Transverse colon (tissue), 4 donors: ENCODE measurements at regions not wholly inside any gene's neighbourhood (a gene's known extent, or its start where the extent isn't known, plus 50 kb on each side); places are given as distances from the start of the nearest gene placed in this dataset.

ENCODE experiments used
- DNase-seq: peaks from one replicate; pipeline ENCODE4 v3.0.0-alpha.2; 2019
- H3K27ac ChIP-seq, 4 donors: fragments of 200-600 bp; sonication (generic); 2 replicates each; pipeline ENCODE4 v1.5.1; 2016 to 2018; ENCODE audit warnings: inconsistent platforms in 4 of 4
- H3K27me3 ChIP-seq: fragments of 200-600 bp; sonication (generic); 2 replicates; pipeline ENCODE4 v1.5.1; 2017; ENCODE audit warnings: inconsistent platforms
- H3K36me3 ChIP-seq, 4 donors: fragments of 200-600 bp; sonication (generic); 2 replicates each; pipeline ENCODE4 v1.5.1; 2017 to 2019; ENCODE audit warnings: inconsistent platforms in 4 of 4
- H3K4me1 ChIP-seq, 4 donors: fragments of 200-600 bp; sonication (generic); 2 replicates each; pipeline ENCODE4 v1.5.1; 2017 to 2020; ENCODE audit warnings: inconsistent platforms in 4 of 4
- H3K4me3 ChIP-seq, 4 donors: fragments of 200-600 bp; sonication (generic); 1 replicate in 1 of 4; 2 replicates in 3 of 4; pipeline versions ENCODE4 v1.5.1 to v1.6.1; 2017 to 2019; ENCODE audit warnings: inconsistent platforms in 4 of 4
- H3K9me3 ChIP-seq, 2 donors: fragments of 200-600 bp; sonication (generic); 2 replicates each; pipeline ENCODE4 v1.5.1; 2017 to 2019; ENCODE audit warnings: inconsistent platforms in 2 of 2
- CTCF ChIP-seq, 5 experiments: fragments of 200-600 bp in 3 of 5; fragments of 450-650 bp in 2 of 5; sonication (generic) in 3 of 5; IDR thresholded peaks; 1 replicate in 2 of 5; 2 replicates in 3 of 5; pipeline ENCODE4 v1.5.1; 2016 to 2017; ENCODE audit warnings: antibody characterized with exemption in 5 of 5, inconsistent platforms in 3 of 5, mild to moderate bottlenecking in 2 of 5, moderate library complexity in 1 of 5
- EP300 ChIP-seq: sonication (generic); formaldehyde crosslinking; IDR thresholded peaks from one replicate; pipeline ENCODE4 v1.6.1; 2017; ENCODE audit warnings: antibody characterized with exemption, low read depth
- POLR2A ChIP-seq: fragments of 450-650 bp; IDR thresholded peaks from one replicate; pipeline ENCODE4 v1.6.1; 2016; ENCODE audit warnings: antibody characterized with exemption, mild to moderate bottlenecking, moderate library complexity
- POLR2AphosphoS5 ChIP-seq, 3 donors: sonication (generic); formaldehyde crosslinking; IDR thresholded peaks; one replicate each; pipeline ENCODE4 v1.6.1; 2016; ENCODE audit warnings: antibody characterized with exemption in 3 of 3
- WGBS, 2 donors: methylation state at CpG; one replicate each; pipeline ENCODE4 v1.1.5; 2018; ENCODE audit warnings: low coverage in 1 of 2; 5-methylcytosine and 5-hydroxymethylcytosine counted together
- in situ Hi-C, 4 donors: fragments of 200-750 bp; cut with MboI; loops; one replicate each; pipeline versions ENCODE4 v1.15.0 to v1.15.1; 2017; ENCODE audit warnings: low sequenced_read_pairs in 3 of 4, low pct_ligation_motif_present in 1 of 4, low pct_unique_long_range_greater_than_20kb in 1 of 4
- intact Hi-C: fragments of 100-400 bp; cut with DNase I; formaldehyde crosslinking; loops from one replicate; pipeline ENCODE4 v1.15.1; 2023; ENCODE audit warnings: low total_unique reads

GRCh38 chr3:6220447-6220846 lies 640.5 kb upstream of the GRM7 start:
- Histone ChIP-seq H3K36me3 (no peaks in the 10 kb centered on the region), H3K4me3 (no peak overlapping the region), H3K4me1 (no peaks in the 10 kb centered on the region), H3K9me3 (no peaks in the 10 kb centered on the region), H3K27me3 (no peaks in the 10 kb centered on the region), H3K27ac (no peak overlapping the region)
- in situ Hi-C loops: loop anchor here in 1 of 4 donors (25.0 kb wide), 1 partner anchor 592 kb away; no protein-coding TSS in a partner anchor
- 80 to 85% methylated on average over 1 to 2 of the region's 2 CpGs for WGBS, 2 donors
- no peak for DNase-seq
- intact Hi-C loops: no loop called here
- TF ChIP-seq EP300: no peak
- TF ChIP-seq CTCF (IDR thresholded peaks at IDR 0.05): no peak

GRCh38 chr3:6222069-6222468 lies 638.8 kb upstream of the GRM7 start:
- Histone ChIP-seq H3K27me3 (no peaks in the 10 kb centered on the region), H3K36me3 (no peaks in the 10 kb centered on the region), H3K9me3 (no peaks in the 10 kb centered on the region), H3K4me3 (no peak overlapping the region), H3K27ac (no peak overlapping the region), H3K4me1 (no peaks in the 10 kb centered on the region)
- 84 to 89% methylated on average over 1 of the region's 1 CpG for WGBS, 2 donors
- TF ChIP-seq CTCF (IDR thresholded peaks at IDR 0.05) (no peak), EP300 (no peak), POLR2AphosphoS5 (IDR thresholded peaks at IDR 0.05) (no peak), POLR2A (no peak)
- in situ Hi-C loops (loop anchor here in 1 of 4 donors (25.0 kb wide), 1 partner anchor 590 kb away; no protein-coding TSS in a partner anchor), intact Hi-C loops (no loop called here)
- DNase-seq: no peak

GRCh38 chr3:6223572-6223971 lies 637.3 kb upstream of the GRM7 start:
- H3K27me3 ChIP-seq: no peaks in the 10 kb centered on the region
- TF ChIP-seq CTCF (IDR thresholded peaks at IDR 0.05) (no peak), EP300 (no peak), POLR2A (no peak), POLR2AphosphoS5 (IDR thresholded peaks at IDR 0.05) (no peak)
- no peak overlapping the region for H3K27ac ChIP-seq
- intact Hi-C loops: no loop called here
- no peaks in the 10 kb centered on the region for H3K9me3 ChIP-seq
- no peaks in the 10 kb centered on the region for H3K36me3 ChIP-seq
- H3K4me3 ChIP-seq: no peak overlapping the region
- whole genome bisulfite sequencing, 2 donors: 70 to 72% methylated on average over 3 of the region's 3 CpGs
- DNase-seq: no peak
- in situ Hi-C loops: loop anchor here in 1 of 4 donors (25.0 kb wide), 1 partner anchor 589 kb away; no protein-coding TSS in a partner anchor
- H3K4me1 ChIP-seq: no peaks in the 10 kb centered on the region

- no peak overlapping the region for H3K27ac ChIP-seq
- intact Hi-C loops (no loop called here), in situ Hi-C loops (no loop called here)
- no peaks in the 10 kb centered on the region for H3K27me3 ChIP-seq
- DNase-seq: no peak
- H3K4me1 ChIP-seq: no peaks in the 10 kb centered on the region
- H3K36me3 ChIP-seq: no peaks in the 10 kb centered on the region
- no peaks in the 10 kb centered on the region for H3K9me3 ChIP-seq
- H3K4me3 ChIP-seq: no peak overlapping the region
- WGBS, 2 donors: 70 to 71% methylated on average over 4 of the region's 4 CpGs
- TF ChIP-seq EP300 (no peak), POLR2AphosphoS5 (IDR thresholded peaks at IDR 0.05) (no peak), CTCF (IDR thresholded peaks at IDR 0.05) (no peak), POLR2A (no peak)
Measured at GRCh38 chr3:6228958-6229683, 631.8 kb upstream of the GRM7 start.
